ENCODE measurements at regions not wholly inside any gene's neighbourhood (a gene's known extent, or its start where the extent isn't known, plus 50 kb on each side); places are given as distances from the start of the nearest gene placed in this dataset.

DNA sequence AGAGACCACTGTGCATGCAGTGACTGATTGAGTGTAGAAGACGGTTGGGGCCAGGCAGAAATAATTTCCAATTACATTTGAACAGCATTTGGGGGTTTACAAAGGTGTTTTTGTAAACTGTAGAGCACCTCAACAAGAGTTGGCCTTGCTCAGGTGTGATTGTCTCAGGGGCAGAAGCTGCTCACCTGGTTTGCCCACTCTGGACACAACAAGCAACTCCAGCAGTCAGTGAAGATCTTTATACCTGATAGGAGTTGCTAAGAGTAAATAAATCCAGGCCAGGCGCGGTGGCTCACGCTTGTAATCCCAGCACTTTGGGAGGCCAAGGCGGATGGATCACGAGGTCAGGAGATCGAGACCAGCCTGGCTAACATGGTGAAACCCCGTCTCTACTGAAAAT, 221.3 kb downstream of the RAB28 start:
- Histone ChIP-seq H3K4me2 (ENCODE audit: low read length) (no peak overlapping the region), H2AFZ (ENCODE audit: low read depth, low read length) (no peak overlapping the region), H3K36me3 (replicated peaks; ENCODE audit: low read depth, low read length) (no peaks in the 10 kb centered on the region), H3K27me3 (ENCODE audit: low read depth, low read length) (no peaks in the 10 kb centered on the region), H3K4me1 (ENCODE audit: low read length) (no peaks in the 10 kb centered on the region), H4K20me1 (ENCODE audit: insufficient read depth, low read length) (no peaks in the 10 kb centered on the region), H3K27ac (ENCODE audit: low read length) (no peak overlapping the region), H3K9me3 (ENCODE audit: insufficient read depth, low read length) (no peaks in the 10 kb centered on the region), H3K9ac (ENCODE audit: low read length) (no peak overlapping the region), H3K4me3 (ENCODE audit: low read length) (no peak overlapping the region), H3K79me2 (ENCODE audit: low read length) (no peaks in the 10 kb centered on the region)
- TF ChIP-seq EZH2phosphoT487 (IDR thresholded peaks at IDR 0.05; ENCODE audit: low read depth) = no peak
- TF ChIP-seq, protein P1, sequence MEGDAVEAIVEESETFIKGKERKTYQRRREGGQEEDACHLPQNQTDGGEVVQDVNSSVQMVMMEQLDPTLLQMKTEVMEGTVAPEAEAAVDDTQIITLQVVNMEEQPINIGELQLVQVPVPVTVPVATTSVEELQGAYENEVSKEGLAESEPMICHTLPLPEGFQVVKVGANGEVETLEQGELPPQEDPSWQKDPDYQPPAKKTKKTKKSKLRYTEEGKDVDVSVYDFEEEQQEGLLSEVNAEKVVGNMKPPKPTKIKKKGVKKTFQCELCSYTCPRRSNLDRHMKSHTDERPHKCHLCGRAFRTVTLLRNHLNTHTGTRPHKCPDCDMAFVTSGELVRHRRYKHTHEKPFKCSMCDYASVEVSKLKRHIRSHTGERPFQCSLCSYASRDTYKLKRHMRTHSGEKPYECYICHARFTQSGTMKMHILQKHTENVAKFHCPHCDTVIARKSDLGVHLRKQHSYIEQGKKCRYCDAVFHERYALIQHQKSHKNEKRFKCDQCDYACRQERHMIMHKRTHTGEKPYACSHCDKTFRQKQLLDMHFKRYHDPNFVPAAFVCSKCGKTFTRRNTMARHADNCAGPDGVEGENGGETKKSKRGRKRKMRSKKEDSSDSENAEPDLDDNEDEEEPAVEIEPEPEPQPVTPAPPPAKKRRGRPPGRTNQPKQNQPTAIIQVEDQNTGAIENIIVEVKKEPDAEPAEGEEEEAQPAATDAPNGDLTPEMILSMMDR (IDR thresholded peaks at IDR 0.05; ENCODE audit: low read depth, low read length) = no peak

DNA sequence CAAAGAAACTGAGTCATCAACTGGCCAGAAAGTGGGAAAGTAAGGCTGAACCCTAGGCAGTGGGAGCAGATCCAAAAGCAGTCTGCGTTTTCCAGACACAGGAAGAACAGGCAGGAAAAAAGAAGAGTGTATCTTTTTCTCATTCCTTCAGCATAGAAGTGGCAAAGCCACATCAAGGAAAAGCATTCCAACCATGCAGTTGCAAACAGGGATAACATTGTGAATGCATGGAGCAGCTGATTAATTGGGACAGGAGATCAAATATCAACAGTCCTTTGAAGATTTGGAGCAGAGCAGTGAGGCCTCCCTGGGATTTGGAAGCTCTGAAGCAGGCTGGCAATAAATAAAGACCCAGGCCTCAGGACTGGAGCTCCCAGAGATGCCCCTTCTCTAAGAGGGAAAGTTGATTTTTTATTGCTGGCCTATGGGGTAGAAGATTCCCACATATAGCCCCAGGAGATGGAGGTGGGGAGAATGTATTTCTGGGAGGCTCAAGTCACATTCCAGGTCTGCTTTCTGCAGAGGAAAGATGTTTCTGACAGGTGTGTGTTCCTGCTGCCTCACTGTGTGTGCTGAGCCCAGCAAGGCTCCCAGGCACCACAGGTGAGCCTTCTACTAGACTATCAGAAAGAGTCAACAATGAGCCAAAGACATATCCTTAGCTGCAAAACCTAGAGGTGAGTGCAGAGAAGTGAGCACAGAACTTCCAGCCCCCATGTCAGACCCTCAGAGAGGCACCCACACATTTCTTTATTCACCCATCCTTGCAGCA, 222.5 kb downstream of the RAB28 start:
- Histone ChIP-seq H3K9ac (ENCODE audit: low read length) (no peak overlapping the region), H3K36me3 (replicated peaks; ENCODE audit: low read depth, low read length) (no peaks in the 10 kb centered on the region), H3K4me2 (ENCODE audit: low read length) (no peak overlapping the region), H3K79me2 (ENCODE audit: low read length) (no peaks in the 10 kb centered on the region), H3K4me1 (ENCODE audit: low read length) (no peaks in the 10 kb centered on the region), H3K27ac (ENCODE audit: low read length) (no peak overlapping the region), H3K4me3 (ENCODE audit: low read length) (no peak overlapping the region), H4K20me1 (ENCODE audit: insufficient read depth, low read length) (no peaks in the 10 kb centered on the region), H2AFZ (ENCODE audit: low read depth, low read length) (no peak overlapping the region), H3K9me3 (ENCODE audit: insufficient read depth, low read length) (no peaks in the 10 kb centered on the region), H3K27me3 (ENCODE audit: low read depth, low read length) (no peaks in the 10 kb centered on the region)
- TF ChIP-seq EZH2phosphoT487 (IDR thresholded peaks at IDR 0.05; ENCODE audit: low read depth) = no peak
- TF ChIP-seq, protein P1 (IDR thresholded peaks at IDR 0.05; ENCODE audit: low read depth, low read length) = no peak

DNA sequence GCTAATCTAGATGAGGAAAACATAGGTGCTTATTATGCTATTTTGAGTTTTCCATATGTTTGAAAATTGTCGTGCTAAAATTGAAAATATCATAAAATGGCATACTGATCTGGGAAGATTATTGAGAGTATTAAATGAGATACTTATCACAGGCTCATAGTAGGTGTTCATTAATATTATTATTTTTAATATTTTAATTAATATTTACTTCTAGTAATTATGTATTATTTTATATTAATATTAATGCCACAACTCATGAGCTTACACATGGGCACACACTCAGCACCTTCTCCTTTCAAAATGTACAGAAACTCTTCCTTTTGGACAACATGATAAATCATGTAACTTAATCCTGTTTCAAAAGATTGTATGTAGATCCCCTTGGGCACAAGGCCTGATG, 223.6 kb downstream of the RAB28 start:
- no peak overlapping the region for H3K4me3 ChIP-seq (ENCODE audit: low read length)
- no peak overlapping the region for H3K4me2 ChIP-seq (ENCODE audit: low read length)
- H3K9me3 ChIP-seq (ENCODE audit: insufficient read depth, low read length) = no peaks in the 10 kb centered on the region
- H3K4me1 ChIP-seq (ENCODE audit: low read length) = no peaks in the 10 kb centered on the region
- H3K9ac ChIP-seq (ENCODE audit: low read length) = no peak overlapping the region
- H3K79me2 ChIP-seq (ENCODE audit: low read length) = no peaks in the 10 kb centered on the region
- no peaks in the 10 kb centered on the region for H4K20me1 ChIP-seq (ENCODE audit: insufficient read depth, low read length)
- no peaks in the 10 kb centered on the region for H3K36me3 ChIP-seq (replicated peaks; ENCODE audit: low read depth, low read length)
- TF ChIP-seq, protein P1 (IDR thresholded peaks at IDR 0.05; ENCODE audit: low read depth, low read length) = no peak
- TF ChIP-seq EZH2phosphoT487 (IDR thresholded peaks at IDR 0.05; ENCODE audit: low read depth) = no peak
- H3K27ac ChIP-seq (ENCODE audit: low read length) = no peak overlapping the region
- no peaks in the 10 kb centered on the region for H3K27me3 ChIP-seq (ENCODE audit: low read depth, low read length)
- H2AFZ ChIP-seq (ENCODE audit: low read depth, low read length) = no peak overlapping the region

DNA sequence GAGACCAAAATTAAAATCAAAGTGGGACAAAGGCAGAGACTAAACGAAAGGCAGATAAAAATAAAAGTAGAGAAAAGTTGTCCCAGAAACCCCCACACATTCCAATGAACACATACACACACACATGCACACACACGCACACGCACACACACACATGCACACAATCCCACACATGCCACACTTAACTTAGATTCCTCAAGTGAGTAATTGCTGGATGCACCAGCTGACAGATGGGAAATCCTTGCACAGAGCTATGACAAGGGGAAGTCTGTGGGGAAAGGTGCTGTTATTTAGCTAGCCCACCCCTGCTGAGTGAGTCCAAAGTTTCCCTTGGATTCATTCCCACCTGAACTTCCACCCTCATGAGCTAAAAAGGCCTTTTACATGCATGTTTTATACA, 233.9 kb downstream of the RAB28 start:
- no peak overlapping the region for H2AFZ ChIP-seq (ENCODE audit: low read depth, low read length)
- TF ChIP-seq EZH2phosphoT487 (IDR thresholded peaks at IDR 0.05; ENCODE audit: low read depth) = no peak
- TF ChIP-seq, protein P1 (IDR thresholded peaks at IDR 0.05; ENCODE audit: low read depth, low read length) = no peak
- H3K4me1 ChIP-seq (ENCODE audit: low read length) = no peaks in the 10 kb centered on the region
- H3K4me2 ChIP-seq (ENCODE audit: low read length) = no peak overlapping the region
- no peaks in the 10 kb centered on the region for H3K27me3 ChIP-seq (ENCODE audit: low read depth, low read length)
- no peaks in the 10 kb centered on the region for H4K20me1 ChIP-seq (ENCODE audit: insufficient read depth, low read length)
- H3K9me3 ChIP-seq (ENCODE audit: insufficient read depth, low read length) = 0 out of 2 replicates have a peak, but pooled peaks cover 4% of the 10 kb centered on the region
- H3K36me3 ChIP-seq (replicated peaks; ENCODE audit: low read depth, low read length) = no peaks in the 10 kb centered on the region
- H3K79me2 ChIP-seq (ENCODE audit: low read length) = no peaks in the 10 kb centered on the region
- no peak overlapping the region for H3K27ac ChIP-seq (ENCODE audit: low read length)
- H3K4me3 ChIP-seq (ENCODE audit: low read length) = no peak overlapping the region
- H3K9ac ChIP-seq (ENCODE audit: low read length) = no peak overlapping the region
